ENCODE measurements at regions not wholly inside any gene's neighbourhood (a gene's known extent, or its start where the extent isn't known, plus 50 kb on each side); places are given as distances from the start of the nearest gene placed in this dataset.
"Not testable (repeated sequence)": the region's sequence is repeated elsewhere in the genome, so short reads cannot be mapped to it uniquely, and the experiment has no call there.

- H3K4me1 ChIP-seq = no peaks in the 10 kb centered on the region
- no peak overlapping the region for H3K27ac ChIP-seq
- no peaks in the 10 kb centered on the region for H3K36me3 ChIP-seq
- no peaks in the 10 kb centered on the region for H3K27me3 ChIP-seq
- no peak overlapping the region for H3K4me3 ChIP-seq
- peaks cover 0 to 7% of the 10 kb centered on the region in 2 donors for H3K9me3 ChIP-seq
- no peak for DNase-seq (ENCODE audit: low spot score)
- TF ChIP-seq CTCF (IDR thresholded peaks at IDR 0.05) = no peak
Observed at GRCh38 chr12:47610686-47611252, 95.1 kb downstream of the RPAP3 start.

GRCh38 chr12:47609806-47610205 is 96.0 kb downstream of the RPAP3 start:
- Histone ChIP-seq H3K4me1 (no peaks in the 10 kb centered on the region), H3K27me3 (no peaks in the 10 kb centered on the region), H3K4me3 (no peak overlapping the region), H3K27ac (no peak overlapping the region), H3K9me3 (peaks cover 0 to 7% of the 10 kb centered on the region in 2 donors), H3K36me3 (no peaks in the 10 kb centered on the region)
- TF ChIP-seq CTCF (IDR thresholded peaks at IDR 0.05) = no peak
- DNase-seq (ENCODE audit: low spot score) = no peak

- H3K27ac ChIP-seq; DNase-seq (ENCODE audit: low spot score); H3K9me3 ChIP-seq; H3K4me3 ChIP-seq; H3K27me3 ChIP-seq; H3K4me1 ChIP-seq; H3K36me3 ChIP-seq: not testable (repeated sequence)
Observed at GRCh38 chr12:47608671-47609070, 97.2 kb downstream of the RPAP3 start.

GRCh38 chr12:47604221-47604873 is 101.5 kb downstream of the RPAP3 start:
- Histone ChIP-seq H3K4me1 (no peaks in the 10 kb centered on the region), H3K9me3 (no peaks in the 10 kb centered on the region), H3K27me3 (no peaks in the 10 kb centered on the region), H3K4me3 (no peak overlapping the region), H3K36me3 (no peaks in the 10 kb centered on the region), H3K27ac (no peak overlapping the region)
- TF ChIP-seq CTCF (IDR thresholded peaks at IDR 0.05) = no peak
- DNase-seq (ENCODE audit: low spot score) = no peak

GRCh38 chr12:47602949-47603558 is 102.8 kb downstream of the RPAP3 start:
- Histone ChIP-seq H3K4me3 (no peak overlapping the region), H3K4me1 (no peaks in the 10 kb centered on the region), H3K27me3 (no peaks in the 10 kb centered on the region), H3K9me3 (no peaks in the 10 kb centered on the region), H3K27ac (no peak overlapping the region), H3K36me3 (no peaks in the 10 kb centered on the region)
- no peak for TF ChIP-seq CTCF (IDR thresholded peaks at IDR 0.05)
- no peak for DNase-seq (ENCODE audit: low spot score)

- no peak overlapping the region for H3K27ac ChIP-seq
- H3K9me3 ChIP-seq = no peaks in the 10 kb centered on the region
- H3K36me3 ChIP-seq = no peaks in the 10 kb centered on the region
- no peak for TF ChIP-seq CTCF (IDR thresholded peaks at IDR 0.05)
- DNase-seq (ENCODE audit: low spot score) = no peak
- H3K27me3 ChIP-seq = no peaks in the 10 kb centered on the region
- no peak overlapping the region for H3K4me3 ChIP-seq
- H3K4me1 ChIP-seq = no peaks in the 10 kb centered on the region
Observed at GRCh38 chr12:47602325-47602724, 103.5 kb downstream of the RPAP3 start.
